Prostate gland (tissue), 2 donors: ENCODE measurements at regions not wholly inside any gene's neighbourhood (a gene's known extent, or its start where the extent isn't known, plus 50 kb on each side); places are given as distances from the start of the nearest gene placed in this dataset.

Experiments used
- DNase-seq: peaks from one replicate; pipeline ENCODE4 v3.0.0-alpha.2; 2019; ENCODE audit warnings: low spot score
- H3K27ac ChIP-seq, 2 donors: fragments of 200-600 bp; sonication (generic); 2 replicates each; pipeline ENCODE4 v1.5.1; 2017 to 2019
- H3K27me3 ChIP-seq: fragments of 200-600 bp; sonication (generic); replicated peaks from 2 replicates; pipeline ENCODE4 v1.5.1; 2019; ENCODE audit not compliant: insufficient read depth
- H3K36me3 ChIP-seq, 2 donors: fragments of 200-600 bp; sonication (generic); 1 replicate in 1 of 2; 2 replicates in 1 of 2; pipeline versions ENCODE4 v1.5.1 to v1.8.1; 2017 to 2019
- H3K4me1 ChIP-seq: fragments of 200-600 bp; sonication (generic); replicated peaks from 2 replicates; pipeline ENCODE4 v1.5.1; 2019
- H3K4me3 ChIP-seq, 2 donors: fragments of 200-600 bp; sonication (generic); 2 replicates each; pipeline ENCODE4 v1.5.1; 2017 to 2019
- H3K9me3 ChIP-seq: fragments of 200-600 bp; sonication (generic); 2 replicates; pipeline ENCODE4 v1.5.1; 2017
- POLR2A ChIP-seq: fragments of 450-650 bp; IDR thresholded peaks from one replicate; pipeline ENCODE4 v1.6.1; 2016; ENCODE audit warnings: antibody characterized with exemption, mild to moderate bottlenecking
- POLR2AphosphoS5 ChIP-seq: sonication (generic); formaldehyde crosslinking; IDR thresholded peaks from one replicate; pipeline ENCODE4 v1.6.1; 2017; ENCODE audit warnings: antibody characterized with exemption
- WGBS: methylation state at CpG from one replicate; pipeline ENCODE4 v1.1.5; 2018; 5-methylcytosine and 5-hydroxymethylcytosine counted together
- intact Hi-C: fragments of 100-400 bp; cut with DNase I; formaldehyde crosslinking; loops from one replicate; pipeline ENCODE4 v1.14.2; 2022
- TF ChIP-seq, protein P1 (sequence below), 4 experiments: fragments of 200-600 bp in 2 of 4; fragments of 450-650 bp in 2 of 4; sonication (generic) in 2 of 4; IDR thresholded peaks; 1 replicate in 3 of 4; 2 replicates in 1 of 4; pipeline ENCODE4 v1.5.1; 2016 to 2019; ENCODE audit warnings: antibody characterized with exemption in 4 of 4, mild to moderate bottlenecking in 2 of 4, moderate library complexity in 2 of 4

DNA sequence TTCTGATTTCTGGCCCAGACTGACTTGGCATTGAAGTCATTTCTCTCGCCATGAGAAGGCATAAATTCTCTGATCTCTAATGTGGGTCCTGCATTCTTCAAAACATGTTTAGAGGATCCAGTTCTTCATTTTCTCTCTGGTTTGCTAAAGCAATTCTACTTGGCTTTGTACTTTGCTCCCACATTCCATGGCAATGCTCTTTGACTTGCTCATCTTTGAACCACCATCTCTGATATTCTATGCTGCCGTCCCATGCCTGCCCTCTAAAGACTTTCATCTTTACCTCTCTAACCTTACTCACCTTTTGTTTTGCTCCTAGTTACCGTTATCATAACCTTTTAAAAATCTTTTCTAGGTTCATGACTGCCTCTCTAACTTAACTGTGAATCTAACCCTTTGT lies 366.9 kb downstream of the KIF4B start:
- DNase-seq: no peak
- no peak for TF ChIP-seq POLR2AphosphoS5
- TF ChIP-seq, protein P1, sequence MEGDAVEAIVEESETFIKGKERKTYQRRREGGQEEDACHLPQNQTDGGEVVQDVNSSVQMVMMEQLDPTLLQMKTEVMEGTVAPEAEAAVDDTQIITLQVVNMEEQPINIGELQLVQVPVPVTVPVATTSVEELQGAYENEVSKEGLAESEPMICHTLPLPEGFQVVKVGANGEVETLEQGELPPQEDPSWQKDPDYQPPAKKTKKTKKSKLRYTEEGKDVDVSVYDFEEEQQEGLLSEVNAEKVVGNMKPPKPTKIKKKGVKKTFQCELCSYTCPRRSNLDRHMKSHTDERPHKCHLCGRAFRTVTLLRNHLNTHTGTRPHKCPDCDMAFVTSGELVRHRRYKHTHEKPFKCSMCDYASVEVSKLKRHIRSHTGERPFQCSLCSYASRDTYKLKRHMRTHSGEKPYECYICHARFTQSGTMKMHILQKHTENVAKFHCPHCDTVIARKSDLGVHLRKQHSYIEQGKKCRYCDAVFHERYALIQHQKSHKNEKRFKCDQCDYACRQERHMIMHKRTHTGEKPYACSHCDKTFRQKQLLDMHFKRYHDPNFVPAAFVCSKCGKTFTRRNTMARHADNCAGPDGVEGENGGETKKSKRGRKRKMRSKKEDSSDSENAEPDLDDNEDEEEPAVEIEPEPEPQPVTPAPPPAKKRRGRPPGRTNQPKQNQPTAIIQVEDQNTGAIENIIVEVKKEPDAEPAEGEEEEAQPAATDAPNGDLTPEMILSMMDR (IDR thresholded peaks at IDR 0.05): no peak
- no peak for TF ChIP-seq POLR2A
- Histone ChIP-seq H3K9me3 (no peaks in the 10 kb centered on the region), H3K27me3 (no peaks in the 10 kb centered on the region), H3K4me1 (no peaks in the 10 kb centered on the region), H3K36me3 (no peaks in the 10 kb centered on the region), H3K27ac (no peak overlapping the region), H3K4me3 (no peak overlapping the region)
- intact Hi-C loops: no loop called here
- WGBS: 83% methylated on average over 3 of the region's 3 CpGs

DNA sequence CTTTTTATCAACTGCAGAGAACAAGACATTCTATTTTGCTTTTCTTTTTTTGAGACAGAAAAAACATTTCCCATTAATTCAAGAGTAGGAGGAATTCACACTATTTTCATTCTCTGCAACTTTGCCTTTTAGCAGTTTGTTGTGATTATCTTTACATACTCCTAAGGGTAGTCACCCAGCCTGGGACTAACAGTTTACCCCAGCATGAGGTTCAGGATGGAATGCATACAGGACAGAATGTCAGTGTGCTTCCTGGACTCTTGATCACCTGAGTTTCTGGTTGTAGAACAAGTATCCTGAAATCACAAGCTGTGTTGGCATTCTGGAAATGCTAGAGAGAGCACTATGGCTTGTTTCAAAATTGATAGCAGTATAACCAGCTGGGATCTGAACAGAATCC lies 368.1 kb downstream of the KIF4B start:
- H3K36me3 ChIP-seq: no peaks in the 10 kb centered on the region
- intact Hi-C loops: no loop called here
- H3K4me1 ChIP-seq: no peaks in the 10 kb centered on the region
- no peaks in the 10 kb centered on the region for H3K27me3 ChIP-seq
- H3K27ac ChIP-seq: no peak overlapping the region
- H3K4me3 ChIP-seq: no peak overlapping the region
- no peaks in the 10 kb centered on the region for H3K9me3 ChIP-seq
- TF ChIP-seq POLR2A: no peak
- TF ChIP-seq, protein P1 (IDR thresholded peaks at IDR 0.05): no peak
- no peak for DNase-seq

DNA sequence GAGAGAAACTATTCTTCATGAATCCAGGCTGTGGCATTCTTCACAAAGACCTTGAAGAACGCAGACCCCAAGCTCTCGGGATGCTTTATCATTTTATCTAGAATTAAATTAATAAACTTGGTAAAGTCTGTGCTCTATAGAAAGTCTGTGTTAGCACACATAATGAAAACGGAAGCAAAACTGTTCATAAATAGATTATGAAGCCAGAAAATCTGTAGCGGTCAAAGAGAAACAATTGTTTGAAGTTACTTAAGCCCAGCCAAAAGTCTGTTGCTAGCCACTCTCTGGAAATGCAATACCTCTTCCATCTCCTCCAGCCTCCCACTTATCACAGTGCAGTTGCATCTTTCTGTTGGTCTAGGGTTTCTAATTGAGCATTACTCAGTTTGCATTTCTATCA lies 375.9 kb downstream of the KIF4B start:
- intact Hi-C loops: no loop called here
- Histone ChIP-seq H3K4me3 (no peak overlapping the region), H3K36me3 (no peaks in the 10 kb centered on the region), H3K27me3 (no peaks in the 10 kb centered on the region), H3K9me3 (no peaks in the 10 kb centered on the region), H3K27ac (no peak overlapping the region), H3K4me1 (no peaks in the 10 kb centered on the region)
- no peak for DNase-seq
- WGBS: 49% methylated on average over 4 of the region's 4 CpGs
- TF ChIP-seq POLR2A (no peak), POLR2AphosphoS5 (no peak)
- TF ChIP-seq, protein P1 (IDR thresholded peaks at IDR 0.05): no peak

DNA sequence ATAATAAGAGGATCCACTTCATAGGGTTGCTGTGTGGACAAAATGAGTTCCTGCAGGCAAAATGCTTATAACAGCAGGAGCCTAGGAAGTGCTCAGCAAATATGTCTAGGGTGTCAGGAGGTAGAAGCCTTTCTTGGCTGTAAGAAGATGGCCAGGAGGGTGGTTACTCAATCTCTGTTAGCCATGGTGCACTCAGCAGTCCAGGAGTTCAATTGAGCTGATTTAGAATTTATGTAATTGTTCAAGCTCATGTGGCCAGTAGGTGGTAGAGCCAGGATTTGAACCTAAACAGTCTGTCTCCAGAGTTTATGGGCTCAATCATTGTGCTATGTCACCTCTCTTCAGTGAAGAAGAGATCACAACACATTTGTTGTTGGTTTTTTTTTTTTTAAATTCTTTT lies 381.2 kb downstream of the KIF4B start:
- intact Hi-C loops: no loop called here
- no peaks in the 10 kb centered on the region for H3K36me3 ChIP-seq
- no peak for TF ChIP-seq POLR2A
- TF ChIP-seq, protein P1 (IDR thresholded peaks at IDR 0.05): no peak
- no peak for TF ChIP-seq POLR2AphosphoS5

DNA sequence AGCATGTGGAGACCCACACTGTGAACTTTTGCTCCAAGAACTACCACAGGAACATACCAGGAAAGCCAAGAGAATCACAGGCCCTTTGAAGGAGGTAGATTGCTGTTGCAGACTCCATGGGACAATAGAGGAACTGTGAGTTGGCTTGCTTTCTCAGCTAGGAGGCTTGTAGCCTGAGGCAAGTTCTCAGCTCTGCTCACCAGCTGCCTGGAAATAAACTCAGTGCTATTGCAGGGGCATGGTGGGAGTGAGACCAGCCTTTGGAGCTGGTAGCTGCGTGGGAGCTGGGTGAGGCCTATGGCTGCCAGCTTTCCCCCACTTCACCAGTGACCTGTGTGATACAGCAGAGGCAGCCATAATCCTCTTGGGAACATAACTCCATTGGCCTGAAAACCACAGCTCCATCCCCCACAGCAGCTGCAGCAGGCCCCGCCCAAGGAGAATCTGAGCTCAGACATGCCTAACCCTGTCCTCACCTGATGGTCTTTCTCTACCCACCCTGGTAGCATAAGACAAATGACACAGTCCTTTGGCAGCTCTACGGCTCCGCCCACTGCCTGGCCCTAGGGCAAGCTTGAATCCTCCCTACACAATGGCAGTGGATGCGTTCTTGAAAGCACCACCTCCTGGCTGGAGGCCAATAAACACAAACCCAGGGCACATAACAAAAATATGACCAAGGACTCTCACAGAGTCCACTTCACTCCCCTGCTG lies 389.5 kb downstream of the KIF4B start:
- Histone ChIP-seq H3K36me3 (no peaks in the 10 kb centered on the region), H3K27ac (no peak overlapping the region), H3K4me3 (no peak overlapping the region), H3K27me3 (no peaks in the 10 kb centered on the region), H3K4me1 (no peaks in the 10 kb centered on the region), H3K9me3 (no peaks in the 10 kb centered on the region)
- intact Hi-C loops: no loop called here
- no peak for DNase-seq
- TF ChIP-seq, protein P1 (IDR thresholded peaks at IDR 0.05): no peak
- TF ChIP-seq POLR2AphosphoS5: no peak
- no peak for TF ChIP-seq POLR2A
- WGBS: 72% methylated on average over 5 of the region's 5 CpGs

More for the DNA sequence above, 381.2 kb downstream of the KIF4B start:
- Histone ChIP-seq H3K27me3 (no peaks in the 10 kb centered on the region), H3K4me1 (no peaks in the 10 kb centered on the region), H3K27ac (no peak overlapping the region), H3K4me3 (no peak overlapping the region), H3K9me3 (no peaks in the 10 kb centered on the region)
- no peak for DNase-seq
